Heart left ventricle (tissue), 16 donors: ENCODE measurements at regions not wholly inside any gene's neighbourhood (a gene's known extent, or its start where the extent isn't known, plus 50 kb on each side); places are given as distances from the start of the nearest gene placed in this dataset.

ENCODE experiments used
- ATAC-seq, 4 donors: fragments of 200-7000 bp; cut with Tn5 transposase; one replicate each; pipeline ENCODE4 v1.9.1; 2020 to 2022; ENCODE audit warnings: moderate library complexity in 4 of 4, mild to moderate bottlenecking in 3 of 4, moderate number of reproducible peaks in 1 of 4
- DNase-seq, 5 donors: peaks; one replicate each; pipeline ENCODE4 v3.0.0-alpha.2; 2020
- H3K27ac ChIP-seq, 12 donors: fragments of 200-600 bp; sonication (generic) in 4 of 12; one replicate each; pipeline versions ENCODE4 v1.5.0 to v1.8.0; 2016 to 2022; ENCODE audit warnings: mild to moderate bottlenecking in 2 of 12
- H3K27me3 ChIP-seq, 9 donors: fragments of 200-600 bp; sonication (generic) in 2 of 9; one replicate each; pipeline versions ENCODE4 v1.5.1 to v1.8.0; 2016 to 2022; ENCODE audit warnings: mild to moderate bottlenecking in 3 of 9
- H3K36me3 ChIP-seq, 9 donors: fragments of 200-600 bp; sonication (generic) in 2 of 9; one replicate each; pipeline versions ENCODE4 v1.5.0 to v1.8.0; 2018 to 2022; ENCODE audit warnings: mild to moderate bottlenecking in 2 of 9
- H3K4me1 ChIP-seq, 12 donors: fragments of 200-600 bp; sonication (generic) in 4 of 12; one replicate each; pipeline versions ENCODE4 v1.5.0 to v1.8.0; 2016 to 2022; ENCODE audit warnings: mild to moderate bottlenecking in 3 of 12
- H3K4me3 ChIP-seq, 12 donors: fragments of 200-600 bp; sonication (generic) in 4 of 12; one replicate each; pipeline versions ENCODE4 v1.5.0 to v1.8.0; 2017 to 2022; ENCODE audit warnings: mild to moderate bottlenecking in 9 of 12, moderate library complexity in 4 of 12
- H3K9me3 ChIP-seq, 12 donors: fragments of 200-600 bp; sonication (generic) in 4 of 12; one replicate each; pipeline versions ENCODE4 v1.5.0 to v1.8.0; 2016 to 2022; ENCODE audit warnings: mild to moderate bottlenecking in 1 of 12
- POLR2A ChIP-seq, 2 donors: fragments of 450-650 bp; IDR thresholded peaks; one replicate each; pipeline ENCODE4 v1.6.1; 2017; ENCODE audit warnings: antibody characterized with exemption in 2 of 2, mild to moderate bottlenecking in 2 of 2, moderate library complexity in 2 of 2
- WGBS, 4 donors: extraction: QIAGEN DNeasy Blood & Tissue Kit in 2 of 4; methylation state at CpG; one replicate each; pipeline versions ENCODE4 v1.1.5 to v1.1.7; 2013 to 2018; 5-methylcytosine and 5-hydroxymethylcytosine counted together
- intact Hi-C, 10 donors: fragments of 100-400 bp; cut with DNase I; formaldehyde crosslinking; loops; one replicate each; pipeline versions ENCODE4 v1.11.1 to v1.14.2; 2022
- TF ChIP-seq, protein P1 (sequence below), 12 donors: fragments of 200-600 bp; sonication (generic) in 4 of 12; IDR thresholded peaks; one replicate each; pipeline versions ENCODE4 v1.5.0 to v1.8.0; 2018 to 2022; ENCODE audit warnings: antibody characterized with exemption in 12 of 12, mild to moderate bottlenecking in 5 of 12
- donor health status: ischemic (EF 13 %, LVEDD 7.1; RV severe dilation, severe dysfunction).
- donor health status: healthy with polysubstance abuse.
- donor health status: DM: no; HTN: yes; CAD: no.
- donor health status: DM: no; HTN: no; CAD: no.
- donor health status: ischemic (EF 25% LVEDD 6.9; RV normal size, moderate dysfunction).
- donor health status: ischemic (EF 25% LVEDD 5.7; RV mildly dilated, moderate dysfunction).
- donor health status: healthy.
- donor health status: DM: yes; HTN: yes; CAD: no.
- donor health status: ischemic (EF 35%, LVEDD 5.7; RV mildly dilated, moderate dysfunction).
- donor health status: nonischemic (EF 11% LVEDD 7.7; RV severe dilation, severe dysfunction).
- donor health status: DM: yes; HTN: yes; CAD: no.
- donor health status: PGD.
- donor health status: ischemic (EF 29% LVEDD 5.4; RV normal size, mild dysfunction).
- donor health status: nonischemic (EF 23%, LVEDD 6.1; RV moderate dilation, normal function).

DNA sequence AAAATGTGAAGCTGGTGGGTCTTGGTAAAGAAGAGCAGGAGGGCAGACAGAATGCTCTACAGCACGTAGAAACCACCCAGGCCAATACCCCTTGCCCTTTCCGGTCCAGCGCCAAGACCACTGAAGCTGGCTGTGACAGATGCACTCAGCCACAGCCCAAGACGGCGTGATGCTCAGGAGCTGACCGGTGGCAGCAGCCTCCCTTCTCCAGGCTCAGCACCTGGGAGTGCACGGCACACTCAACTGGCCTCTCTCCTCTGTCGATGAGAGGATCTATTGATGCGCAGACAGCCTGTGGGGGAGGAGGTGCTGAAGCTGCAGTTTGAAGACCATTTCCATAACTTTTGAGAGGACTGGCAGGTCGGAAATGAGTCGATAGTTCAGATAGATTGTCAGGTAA is 141.0 kb upstream of the MYT1L start:
- WGBS, 4 donors: 81 to 83% (median 82%) methylated on average over 10 to 11 of the region's 11 CpGs
- TF ChIP-seq POLR2A (IDR thresholded peaks at IDR 0.05): no peak
- TF ChIP-seq, protein P1, sequence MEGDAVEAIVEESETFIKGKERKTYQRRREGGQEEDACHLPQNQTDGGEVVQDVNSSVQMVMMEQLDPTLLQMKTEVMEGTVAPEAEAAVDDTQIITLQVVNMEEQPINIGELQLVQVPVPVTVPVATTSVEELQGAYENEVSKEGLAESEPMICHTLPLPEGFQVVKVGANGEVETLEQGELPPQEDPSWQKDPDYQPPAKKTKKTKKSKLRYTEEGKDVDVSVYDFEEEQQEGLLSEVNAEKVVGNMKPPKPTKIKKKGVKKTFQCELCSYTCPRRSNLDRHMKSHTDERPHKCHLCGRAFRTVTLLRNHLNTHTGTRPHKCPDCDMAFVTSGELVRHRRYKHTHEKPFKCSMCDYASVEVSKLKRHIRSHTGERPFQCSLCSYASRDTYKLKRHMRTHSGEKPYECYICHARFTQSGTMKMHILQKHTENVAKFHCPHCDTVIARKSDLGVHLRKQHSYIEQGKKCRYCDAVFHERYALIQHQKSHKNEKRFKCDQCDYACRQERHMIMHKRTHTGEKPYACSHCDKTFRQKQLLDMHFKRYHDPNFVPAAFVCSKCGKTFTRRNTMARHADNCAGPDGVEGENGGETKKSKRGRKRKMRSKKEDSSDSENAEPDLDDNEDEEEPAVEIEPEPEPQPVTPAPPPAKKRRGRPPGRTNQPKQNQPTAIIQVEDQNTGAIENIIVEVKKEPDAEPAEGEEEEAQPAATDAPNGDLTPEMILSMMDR (IDR thresholded peaks at IDR 0.05): no peak
- intact Hi-C loops: no loop called here
- Histone ChIP-seq H3K36me3 (no peaks in the 10 kb centered on the region), H3K4me3 (no peak overlapping the region), H3K27ac (no peak overlapping the region), H3K4me1 (no peaks in the 10 kb centered on the region), H3K27me3 (peaks cover 0 to 3% (median 0%) of the 10 kb centered on the region in 9 donors), H3K9me3 (no peaks in the 10 kb centered on the region)
- ATAC-seq (no peak), DNase-seq (no peak)

DNA sequence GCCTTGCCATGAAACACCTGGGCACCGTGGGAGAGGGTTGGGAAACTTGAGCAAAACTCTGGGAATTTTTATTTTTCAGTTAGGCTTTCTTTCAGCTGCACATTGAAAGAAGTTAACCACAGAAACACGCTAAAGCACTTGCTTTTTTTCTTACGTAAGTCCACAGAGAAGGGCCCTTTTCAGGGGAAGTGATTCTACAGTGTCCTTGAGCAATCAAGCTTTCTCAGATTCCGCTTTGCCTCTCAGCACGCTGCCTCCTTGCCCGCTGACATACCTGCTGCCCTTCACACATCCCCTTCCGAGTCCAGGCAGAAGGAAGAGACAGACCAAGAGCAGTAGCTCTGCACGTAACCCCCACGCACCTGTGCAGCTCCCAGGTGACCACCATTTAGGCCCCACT is 135.5 kb upstream of the MYT1L start:
- peaks cover 0 to 5% (median 0%) of the 10 kb centered on the region in 9 donors for H3K27me3 ChIP-seq
- H3K27ac ChIP-seq: no peak overlapping the region
- no peak for DNase-seq
- H3K36me3 ChIP-seq: no peaks in the 10 kb centered on the region
- intact Hi-C loops: no loop called here
- TF ChIP-seq POLR2A (IDR thresholded peaks at IDR 0.05): no peak
- TF ChIP-seq, protein P1 (IDR thresholded peaks at IDR 0.05): no peak
- no peaks in the 10 kb centered on the region for H3K9me3 ChIP-seq
- 73 to 81% (median 75%) methylated on average over 9 of the region's 9 CpGs for WGBS, 4 donors
- peaks cover 0 to 5% (median 0%) of the 10 kb centered on the region in 12 donors for H3K4me1 ChIP-seq
- no peak overlapping the region for H3K4me3 ChIP-seq
- no peak for ATAC-seq

DNA sequence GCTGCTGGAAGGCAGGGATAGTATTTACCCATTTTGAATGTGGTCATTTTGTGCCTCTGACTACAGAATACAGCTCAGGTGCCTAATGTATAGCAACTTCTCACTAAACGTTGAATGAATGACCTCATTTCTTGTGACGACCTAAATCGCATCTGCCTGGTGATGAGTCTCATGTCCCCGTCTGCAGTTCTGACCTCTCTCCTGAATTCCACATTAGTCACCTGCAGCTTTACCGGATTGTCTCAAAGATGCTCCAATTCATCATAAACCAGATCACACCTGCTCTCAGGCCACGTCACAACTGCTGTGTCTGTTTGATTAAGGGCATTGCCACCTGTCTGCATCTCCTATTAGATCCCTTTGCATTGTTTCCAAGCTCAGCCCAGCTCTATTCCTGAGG is 133.6 kb upstream of the MYT1L start:
- ATAC-seq (no peak), DNase-seq (no peak)
- no peak for TF ChIP-seq POLR2A (IDR thresholded peaks at IDR 0.05)
- TF ChIP-seq, protein P1 (IDR thresholded peaks at IDR 0.05): no peak
- 65 to 70% (median 68%) methylated on average over 6 of the region's 6 CpGs for WGBS, 4 donors
- Histone ChIP-seq H3K27ac (no peak overlapping the region), H3K36me3 (no peaks in the 10 kb centered on the region), H3K27me3 (peaks cover 0 to 15% (median 0%) of the 10 kb centered on the region in 9 donors), H3K4me3 (peak overlapping the region in 2 of 12 donors; percentile 26 to 34), H3K4me1 (peaks cover 0 to 5% (median 0%) of the 10 kb centered on the region in 12 donors), H3K9me3 (no peaks in the 10 kb centered on the region)
- intact Hi-C loops: no loop called here

DNA sequence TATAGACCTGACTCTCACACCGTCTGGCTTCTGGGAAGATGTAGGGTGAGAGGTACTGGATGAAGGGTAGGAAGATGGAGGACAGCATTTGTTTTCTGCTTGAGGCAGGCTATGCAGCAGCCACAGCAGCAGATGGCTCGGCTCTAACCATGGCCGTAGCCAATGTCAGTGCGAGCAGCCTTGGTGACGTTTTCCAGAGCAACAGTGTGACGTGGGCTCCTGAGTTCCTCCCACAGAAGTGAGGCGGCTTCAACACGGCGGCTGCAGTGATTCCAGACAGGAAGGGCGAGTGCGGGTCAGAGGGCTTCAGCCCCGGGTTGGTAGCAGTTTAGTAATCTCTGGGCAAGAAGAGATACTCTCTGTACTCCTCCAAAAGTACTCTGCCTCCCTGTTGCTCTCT is 133.0 kb upstream of the MYT1L start:
- Histone ChIP-seq H3K4me1 (peaks cover 0 to 5% (median 0%) of the 10 kb centered on the region in 12 donors), H3K9me3 (no peaks in the 10 kb centered on the region), H3K27ac (no peak overlapping the region), H3K27me3 (peaks cover 0 to 18% (median 0%) of the 10 kb centered on the region in 9 donors), H3K36me3 (no peaks in the 10 kb centered on the region), H3K4me3 (peak overlapping the region in 7 of 12 donors; percentile 8 to 38 (median 21))
- no peak for TF ChIP-seq POLR2A (IDR thresholded peaks at IDR 0.05)
- TF ChIP-seq, protein P1 (IDR thresholded peaks at IDR 0.05): no peak
- ATAC-seq: peak in 3 of 4 donors; percentile 85 to 90 (median 89)
- 10 to 16% (median 13%) methylated on average over 11 to 12 of the region's 12 CpGs for WGBS, 4 donors
- intact Hi-C loops: no loop called here
- peak in 3 of 5 donors; percentile 18 to 44 (median 43) for DNase-seq
